ENCODE measurements at regions not wholly inside any gene's neighbourhood (a gene's known extent, or its start where the extent isn't known, plus 50 kb on each side); places are given as distances from the start of the nearest gene placed in this dataset.

DNA sequence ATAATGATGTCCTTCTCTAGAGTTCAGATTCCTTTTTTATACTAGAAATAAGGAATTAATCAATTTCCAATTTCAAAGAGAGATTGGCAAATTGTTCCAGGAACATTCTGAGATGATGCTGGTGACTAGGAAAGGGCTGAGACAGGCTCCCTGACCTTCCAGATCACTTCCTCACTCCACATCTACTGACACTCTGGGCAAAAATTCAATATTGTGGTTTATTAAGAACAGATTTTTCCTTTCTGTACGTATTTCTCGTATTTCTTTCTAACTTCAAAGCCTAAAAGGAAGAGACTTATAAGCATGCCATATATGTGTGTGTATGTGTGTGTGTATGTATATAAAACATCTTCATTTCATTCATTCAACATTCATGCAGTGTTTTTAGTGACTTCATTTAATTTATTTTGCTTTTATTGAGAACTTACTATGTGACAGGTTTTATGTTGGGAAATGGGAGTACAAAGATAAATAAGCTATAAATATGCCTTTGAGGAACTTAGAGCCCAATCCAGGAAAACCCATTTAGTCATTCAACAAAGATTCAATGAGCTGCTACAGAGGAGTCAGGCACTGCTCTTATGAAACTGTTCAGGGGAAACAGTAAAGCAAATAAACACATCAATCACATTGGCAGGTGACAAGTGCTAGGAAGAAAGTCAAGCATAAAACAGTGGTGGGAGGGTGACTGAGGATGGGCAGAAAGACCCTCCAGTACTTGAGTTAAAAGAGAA is 137.9 kb downstream of the RDH14 start:
- Histone ChIP-seq H3K9ac (ENCODE audit: low read length) (no peak overlapping the region), H3K18ac (ENCODE audit: low read length) (no peak overlapping the region), H3K4me1 (ENCODE audit: control insufficient read depth, low read depth, low read length) (no peaks in the 10 kb centered on the region), H2BK5ac (ENCODE audit: low read length) (no peak overlapping the region), H3K27me3 (ENCODE audit: insufficient read depth, low read length, poor library complexity) (no peaks in the 10 kb centered on the region), H3K36me3 (ENCODE audit: control insufficient read depth, insufficient read depth, low read length) (no peaks in the 10 kb centered on the region), H4K8ac (ENCODE audit: low read depth, low read length) (no peak overlapping the region), H3K27ac (ENCODE audit: low read depth, low read length) (no peak overlapping the region), H2BK15ac (replicated peaks; ENCODE audit: low read depth) (no peak overlapping the region), H2BK120ac (ENCODE audit: low read depth, low read length) (no peak overlapping the region), H3K23ac (ENCODE audit: low read length) (no peak overlapping the region), H4K5ac (ENCODE audit: low read length) (no peak overlapping the region), H3K56ac (ENCODE audit: low read length) (no peak overlapping the region), H3K4ac (ENCODE audit: low read depth, low read length) (no peak overlapping the region), H2AK5ac (ENCODE audit: low read length) (no peak overlapping the region), H3K79me1 (ENCODE audit: low read length) (no peaks in the 10 kb centered on the region), H3K79me2 (ENCODE audit: control insufficient read depth, insufficient read depth, low read length) (no peaks in the 10 kb centered on the region), H3K4me2 (ENCODE audit: low read length) (no peak overlapping the region), H3K4me3 (ENCODE audit: low read length) (no peak overlapping the region)
- WGBS (ENCODE audit: extremely low coverage, insufficient coverage, low lambda C conversion rate), result no CpG with 5 or more reads among the region's 2 CpGs
- DNase-seq, result no peak

DNA sequence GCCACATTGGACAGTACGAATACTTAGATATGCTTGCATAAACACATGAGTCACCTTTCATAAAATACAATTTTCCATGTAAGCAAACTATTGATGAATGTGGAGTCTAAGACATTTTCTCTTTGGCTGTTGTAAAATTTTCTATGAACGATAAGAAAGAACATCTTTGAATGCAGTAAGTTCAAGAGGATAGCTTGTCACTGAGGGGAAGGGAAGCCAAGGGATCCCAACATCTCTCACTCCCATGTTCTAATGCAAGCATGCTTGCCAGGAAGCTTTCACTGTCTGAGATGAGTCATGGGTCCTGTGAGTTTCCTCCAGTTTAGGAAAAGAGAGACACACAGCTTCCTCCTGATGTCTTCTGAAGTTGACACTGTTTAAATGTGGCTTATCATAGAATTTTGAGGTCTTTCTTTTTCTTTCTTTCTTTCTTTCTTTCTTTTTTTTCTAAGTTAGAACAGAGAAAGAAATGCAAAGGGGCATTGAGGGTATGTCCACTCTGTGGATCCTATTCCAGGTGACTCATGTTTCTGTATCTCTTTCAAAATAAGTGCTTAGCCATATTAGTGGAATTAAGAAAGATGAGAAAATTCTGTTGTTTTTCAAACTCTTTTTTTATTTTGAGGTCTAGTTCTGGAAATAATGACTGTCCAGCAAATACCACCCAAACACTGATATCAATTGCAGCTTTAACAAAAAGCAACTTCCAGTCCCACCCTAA is 146.6 kb downstream of the RDH14 start:
- Histone ChIP-seq H3K4me3 (ENCODE audit: low read length) (no peak overlapping the region), H3K27me3 (ENCODE audit: insufficient read depth, low read length, poor library complexity) (no peaks in the 10 kb centered on the region), H2BK15ac (replicated peaks; ENCODE audit: low read depth) (no peak overlapping the region), H3K36me3 (ENCODE audit: control insufficient read depth, insufficient read depth, low read length) (no peaks in the 10 kb centered on the region), H3K56ac (ENCODE audit: low read length) (no peak overlapping the region), H3K79me2 (ENCODE audit: control insufficient read depth, insufficient read depth, low read length) (no peaks in the 10 kb centered on the region), H2BK120ac (ENCODE audit: low read depth, low read length) (no peak overlapping the region), H3K18ac (ENCODE audit: low read length) (no peak overlapping the region), H3K4me1 (ENCODE audit: control insufficient read depth, low read depth, low read length) (no peaks in the 10 kb centered on the region), H3K4me2 (ENCODE audit: low read length) (no peak overlapping the region), H4K8ac (ENCODE audit: low read depth, low read length) (no peak overlapping the region), H2BK5ac (ENCODE audit: low read length) (no peak overlapping the region), H3K9ac (ENCODE audit: low read length) (no peak overlapping the region), H3K27ac (ENCODE audit: low read depth, low read length) (no peak overlapping the region), H3K23ac (ENCODE audit: low read length) (no peak overlapping the region), H4K5ac (ENCODE audit: low read length) (no peak overlapping the region), H3K79me1 (ENCODE audit: low read length) (no peaks in the 10 kb centered on the region), H2AK5ac (ENCODE audit: low read length) (no peak overlapping the region), H3K4ac (ENCODE audit: low read depth, low read length) (no peak overlapping the region)
- WGBS (ENCODE audit: extremely low coverage, insufficient coverage, low lambda C conversion rate), result no CpG with 5 or more reads among the region's 2 CpGs
- peak; percentile 59 for DNase-seq

DNA sequence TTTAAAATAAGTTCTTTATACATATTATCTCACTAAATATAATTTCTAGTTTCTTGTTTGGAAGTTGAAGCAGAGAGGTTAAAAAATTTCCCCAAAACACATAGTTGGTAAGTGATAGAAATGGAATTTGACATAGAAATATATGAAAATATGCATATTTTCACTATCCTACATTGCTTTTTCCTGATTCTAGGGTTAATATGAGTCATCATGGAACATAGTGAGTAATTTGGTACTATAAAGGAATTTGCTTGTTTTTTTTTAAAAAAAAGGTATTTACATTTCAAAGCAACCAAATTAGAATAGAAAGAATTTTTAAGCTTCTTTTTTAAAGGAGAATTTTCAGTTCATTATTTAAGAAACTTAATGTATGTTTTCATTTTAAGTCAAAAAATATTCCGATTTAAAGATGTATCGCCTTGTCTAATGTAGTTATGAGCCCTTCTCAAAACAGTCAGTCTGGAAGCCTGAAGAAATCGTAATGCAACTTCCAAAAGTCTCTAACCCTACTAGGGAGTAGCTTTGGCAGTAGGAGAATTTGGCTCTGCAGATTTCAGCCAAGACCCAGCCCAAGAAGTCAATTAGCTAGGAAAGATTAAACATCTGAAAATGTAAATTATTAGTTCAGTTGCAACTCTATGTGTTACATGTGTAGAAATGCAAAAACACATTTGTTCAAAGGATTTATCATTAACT is 147.3 kb downstream of the RDH14 start:
- H3K4me2 ChIP-seq (ENCODE audit: low read length), result no peak overlapping the region
- H3K4me1 ChIP-seq (ENCODE audit: control insufficient read depth, low read depth, low read length), result no peaks in the 10 kb centered on the region
- H3K4me3 ChIP-seq (ENCODE audit: low read length), result no peak overlapping the region
- no peak overlapping the region for H3K23ac ChIP-seq (ENCODE audit: low read length)
- no peak overlapping the region for H4K8ac ChIP-seq (ENCODE audit: low read depth, low read length)
- no peak overlapping the region for H3K56ac ChIP-seq (ENCODE audit: low read length)
- no peak overlapping the region for H3K27ac ChIP-seq (ENCODE audit: low read depth, low read length)
- H3K18ac ChIP-seq (ENCODE audit: low read length), result no peak overlapping the region
- H3K9ac ChIP-seq (ENCODE audit: low read length), result no peak overlapping the region
- H2BK15ac ChIP-seq (replicated peaks; ENCODE audit: low read depth), result no peak overlapping the region
- H3K79me2 ChIP-seq (ENCODE audit: control insufficient read depth, insufficient read depth, low read length), result no peaks in the 10 kb centered on the region
- no peaks in the 10 kb centered on the region for H3K79me1 ChIP-seq (ENCODE audit: low read length)
- H3K4ac ChIP-seq (ENCODE audit: low read depth, low read length), result no peak overlapping the region
- H2BK120ac ChIP-seq (ENCODE audit: low read depth, low read length), result no peak overlapping the region
- H2BK5ac ChIP-seq (ENCODE audit: low read length), result no peak overlapping the region
- no peak for DNase-seq
- H2AK5ac ChIP-seq (ENCODE audit: low read length), result no peak overlapping the region
- H3K36me3 ChIP-seq (ENCODE audit: control insufficient read depth, insufficient read depth, low read length), result no peaks in the 10 kb centered on the region
- no CpG with 5 or more reads among the region's 3 CpGs for WGBS (ENCODE audit: extremely low coverage, insufficient coverage, low lambda C conversion rate)
- no peak overlapping the region for H4K5ac ChIP-seq (ENCODE audit: low read length)
- no peaks in the 10 kb centered on the region for H3K27me3 ChIP-seq (ENCODE audit: insufficient read depth, low read length, poor library complexity)

DNA sequence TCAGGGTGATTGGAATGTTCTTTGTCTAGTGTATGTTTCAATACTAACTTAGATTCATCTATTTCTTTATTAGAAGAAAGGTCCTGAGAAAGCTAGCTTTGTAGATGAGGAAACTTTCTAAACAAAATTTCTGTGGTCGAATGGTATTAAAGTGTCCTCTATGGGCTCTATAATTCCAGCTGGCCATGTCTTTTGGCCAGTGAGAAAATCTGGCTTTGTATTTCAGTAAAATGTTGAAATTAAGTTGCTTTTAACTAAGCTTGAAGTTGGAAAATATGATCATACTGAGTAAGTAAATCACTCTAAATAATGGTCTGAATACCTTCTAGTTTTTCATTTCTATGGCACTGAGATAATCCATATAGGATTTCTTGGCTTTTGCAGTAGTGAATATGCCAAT is 148.8 kb downstream of the RDH14 start:
- Histone ChIP-seq H3K9ac (ENCODE audit: low read length) (no peak overlapping the region), H3K4me1 (ENCODE audit: control insufficient read depth, low read depth, low read length) (no peaks in the 10 kb centered on the region), H2BK5ac (ENCODE audit: low read length) (no peak overlapping the region), H4K5ac (ENCODE audit: low read length) (no peak overlapping the region), H2AK5ac (ENCODE audit: low read length) (no peak overlapping the region), H3K23ac (ENCODE audit: low read length) (no peak overlapping the region), H3K18ac (ENCODE audit: low read length) (no peak overlapping the region), H3K4me3 (ENCODE audit: low read length) (no peak overlapping the region), H3K4ac (ENCODE audit: low read depth, low read length) (no peak overlapping the region), H3K79me2 (ENCODE audit: control insufficient read depth, insufficient read depth, low read length) (no peaks in the 10 kb centered on the region), H3K79me1 (ENCODE audit: low read length) (no peaks in the 10 kb centered on the region), H2BK15ac (replicated peaks; ENCODE audit: low read depth) (no peak overlapping the region), H3K36me3 (ENCODE audit: control insufficient read depth, insufficient read depth, low read length) (no peaks in the 10 kb centered on the region), H3K27me3 (ENCODE audit: insufficient read depth, low read length, poor library complexity) (no peaks in the 10 kb centered on the region), H4K8ac (ENCODE audit: low read depth, low read length) (no peak overlapping the region), H3K56ac (ENCODE audit: low read length) (no peak overlapping the region), H3K4me2 (ENCODE audit: low read length) (no peak overlapping the region), H3K27ac (ENCODE audit: low read depth, low read length) (no peak overlapping the region), H2BK120ac (ENCODE audit: low read depth, low read length) (no peak overlapping the region)
- no CpG with 5 or more reads among the region's 1 CpG for WGBS (ENCODE audit: extremely low coverage, insufficient coverage, low lambda C conversion rate)
- no peak for DNase-seq

DNA sequence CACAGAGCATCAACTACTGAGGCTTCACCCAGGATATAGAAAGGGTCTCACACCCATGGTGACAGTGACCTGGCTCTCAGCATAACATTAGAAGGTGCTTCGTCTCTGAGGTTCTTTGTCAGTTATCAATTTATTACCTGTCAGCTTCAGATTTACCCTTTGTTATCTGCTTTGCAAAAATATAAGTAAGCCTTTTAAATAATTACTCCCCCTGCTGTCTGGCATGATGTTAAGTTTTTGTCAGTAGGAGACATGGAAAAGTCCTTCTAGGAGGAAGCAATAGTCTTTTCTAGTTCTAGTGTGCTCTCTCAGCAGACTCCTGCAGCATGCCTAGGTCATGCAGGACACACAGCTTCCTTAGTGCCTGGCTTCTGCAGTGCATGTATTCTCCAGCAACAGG is 149.9 kb downstream of the RDH14 start:
- no peaks in the 10 kb centered on the region for H3K36me3 ChIP-seq (ENCODE audit: control insufficient read depth, insufficient read depth, low read length)
- no peak overlapping the region for H3K4ac ChIP-seq (ENCODE audit: low read depth, low read length)
- H3K79me1 ChIP-seq (ENCODE audit: low read length), result no peaks in the 10 kb centered on the region
- no peaks in the 10 kb centered on the region for H3K4me1 ChIP-seq (ENCODE audit: control insufficient read depth, low read depth, low read length)
- no peak overlapping the region for H3K9ac ChIP-seq (ENCODE audit: low read length)
- no peak overlapping the region for H2BK15ac ChIP-seq (replicated peaks; ENCODE audit: low read depth)
- H3K18ac ChIP-seq (ENCODE audit: low read length), result no peak overlapping the region
- H3K4me3 ChIP-seq (ENCODE audit: low read length), result no peak overlapping the region
- H3K27me3 ChIP-seq (ENCODE audit: insufficient read depth, low read length, poor library complexity), result no peaks in the 10 kb centered on the region
- no peak overlapping the region for H2BK120ac ChIP-seq (ENCODE audit: low read depth, low read length)
- no peak overlapping the region for H3K23ac ChIP-seq (ENCODE audit: low read length)
- H4K8ac ChIP-seq (ENCODE audit: low read depth, low read length), result no peak overlapping the region
- H3K79me2 ChIP-seq (ENCODE audit: control insufficient read depth, insufficient read depth, low read length), result no peaks in the 10 kb centered on the region
- H4K5ac ChIP-seq (ENCODE audit: low read length), result no peak overlapping the region
- H2AK5ac ChIP-seq (ENCODE audit: low read length), result no peak overlapping the region
- no peak overlapping the region for H2BK5ac ChIP-seq (ENCODE audit: low read length)
- H3K56ac ChIP-seq (ENCODE audit: low read length), result no peak overlapping the region
- no peak overlapping the region for H3K4me2 ChIP-seq (ENCODE audit: low read length)
- H3K27ac ChIP-seq (ENCODE audit: low read depth, low read length), result no peak overlapping the region
- no CpG with 5 or more reads among the region's 1 CpG for WGBS (ENCODE audit: extremely low coverage, insufficient coverage, low lambda C conversion rate)
- DNase-seq, result no peak

Measured in mesendoderm (in vitro differentiated cells).